HEK293T (cell line): ENCODE measurements at regions not wholly inside any gene's neighbourhood (a gene's known extent, or its start where the extent isn't known, plus 50 kb on each side); places are given as distances from the start of the nearest gene placed in this dataset.

Experiments
- FOXK2 ChIP-seq: fragments of 450-650 bp; IDR thresholded peaks from 2 replicates; pipeline ENCODE4 v1.6.1; 2016; ENCODE audit warnings: mild to moderate bottlenecking
- NFRKB ChIP-seq: fragments of 450-650 bp; IDR thresholded peaks from 2 replicates; pipeline ENCODE4 v1.6.1; 2016; ENCODE audit warnings: mild to moderate bottlenecking, moderate library complexity
- SUZ12 ChIP-seq: fragments of 450-650 bp; IDR thresholded peaks from 2 replicates; pipeline ENCODE4 v1.6.1; 2016; ENCODE audit warnings: mild to moderate bottlenecking
- ZNF384 ChIP-seq: fragments of 450-650 bp; IDR thresholded peaks from 2 replicates; pipeline ENCODE4 v1.6.1; 2016

DNA sequence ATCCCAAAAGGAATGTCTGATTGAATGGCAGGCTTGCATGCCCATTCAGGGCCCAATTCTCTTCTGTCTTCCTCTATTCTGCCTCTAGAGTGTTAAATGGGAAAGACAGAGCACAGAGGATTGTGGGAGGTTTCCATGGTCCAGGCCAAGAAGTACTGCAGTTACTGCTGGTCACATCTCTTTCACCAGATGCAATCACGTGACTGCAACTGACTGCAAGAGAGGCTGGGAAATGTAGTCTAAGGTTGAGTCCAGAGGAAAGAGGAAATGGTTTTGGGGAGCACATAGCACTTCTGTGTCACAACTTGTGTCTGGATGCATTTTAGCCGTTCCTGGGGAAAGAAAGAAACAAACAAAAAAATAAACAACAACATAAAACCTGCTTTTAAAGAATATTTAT is 336.4 kb upstream of the BTBD3 start:
- TF ChIP-seq SUZ12 (no peak), FOXK2 (no peak), ZNF384 (no peak), NFRKB (no peak)
